SK-N-MC (cell line): ENCODE measurements at regions not wholly inside any gene's neighbourhood (a gene's known extent, or its start where the extent isn't known, plus 50 kb on each side); places are given as distances from the start of the nearest gene placed in this dataset.
"Not testable (repeated sequence)": the region's sequence is repeated elsewhere in the genome, so short reads cannot be mapped to it uniquely, and the experiment has no call there.

ENCODE experiments used
- DNase-seq: peaks from one replicate; pipeline ENCODE4 v3.0.0-alpha.2; 2011; ENCODE audit warnings: low read depth, low spot score
- H3K27ac ChIP-seq: fragments of 200-600 bp; sonication (generic); 2 replicates; pipeline ENCODE4 v1.5.1; 2016; ENCODE audit warnings: mixed run types
- H3K36me3 ChIP-seq: fragments of 200-600 bp; sonication (generic); 2 replicates; pipeline ENCODE4 v1.6.1; 2017; ENCODE audit warnings: antibody characterized with exemption, low read length, mixed read lengths; ENCODE audit not compliant: insufficient read depth
- H3K4me3 ChIP-seq: fragments of 200-600 bp; sonication (generic); 2 replicates; pipeline ENCODE4 v1.5.1; 2016
- H3K9ac ChIP-seq: fragments of 200-600 bp; sonication (generic); 2 replicates; pipeline ENCODE4 v1.8.0; 2017; ENCODE audit warnings: mixed run types, mixed read lengths; ENCODE audit not compliant: insufficient read length
- H3K9me3 ChIP-seq: fragments of 200-600 bp; sonication (generic); 2 replicates; pipeline ENCODE4 v1.6.1; 2017; ENCODE audit warnings: low read depth, mild to moderate bottlenecking, antibody characterized with exemption, low read length, moderate library complexity, mixed read lengths
- EZH2 ChIP-seq: fragments of 200-600 bp; sonication (generic); IDR thresholded peaks from one replicate; pipeline ENCODE4 v1.6.1; 2017; ENCODE audit warnings: antibody characterized with exemption
- FOXP2 ChIP-seq: optimal IDR thresholded peaks from 2 replicates; pipeline ENCODE3; 2011; ENCODE audit warnings: mild to moderate bottlenecking, moderate library complexity; ENCODE audit not compliant: insufficient read depth; ENCODE audit errors: extremely low read length, control extremely low read depth
- POLR2AphosphoS5 ChIP-seq: IDR thresholded peaks from 2 replicates; pipeline ENCODE4 v1.6.1; 2012; ENCODE audit warnings: mild to moderate bottlenecking, low read depth, low read length, borderline replicate concordance

- H3K4me3 ChIP-seq: no peak overlapping the region
- no peak overlapping the region for H3K9ac ChIP-seq
- H3K36me3 ChIP-seq: no peaks in the 10 kb centered on the region
- TF ChIP-seq FOXP2 (no peak), POLR2AphosphoS5 (no peak), EZH2 (no peak)
- H3K9me3 ChIP-seq: no peaks in the 10 kb centered on the region
- no peak for DNase-seq
- no peak overlapping the region for H3K27ac ChIP-seq
These were observed 81.4 kb upstream of the EMX2 start for GRCh38 chr10:117460846-117461765.

- no peak for TF ChIP-seq POLR2AphosphoS5
- no peak for TF ChIP-seq EZH2
- no peak for TF ChIP-seq FOXP2
- Histone ChIP-seq H3K27ac (no peak overlapping the region), H3K4me3 (no peak overlapping the region), H3K9me3 (no peaks in the 10 kb centered on the region), H3K36me3 (no peaks in the 10 kb centered on the region), H3K9ac (no peak overlapping the region)
- DNase-seq: no peak
These were observed 83.3 kb upstream of the PDZD8 start for GRCh38 chr10:117458571-117458970.

- TF ChIP-seq EZH2: no peak
- no peak for TF ChIP-seq POLR2AphosphoS5
- no peak for TF ChIP-seq FOXP2
These were observed 82.7 kb upstream of the PDZD8 start for GRCh38 chr10:117457932-117458331.

GRCh38 chr10:117457071-117457810 is 82.0 kb upstream of the PDZD8 start:
- no peak overlapping the region for H3K4me3 ChIP-seq
- TF ChIP-seq FOXP2 (no peak), EZH2 (no peak), POLR2AphosphoS5 (no peak)
- no peak overlapping the region for H3K27ac ChIP-seq
- no peaks in the 10 kb centered on the region for H3K36me3 ChIP-seq
- no peak overlapping the region for H3K9ac ChIP-seq
- no peak for DNase-seq
- no peaks in the 10 kb centered on the region for H3K9me3 ChIP-seq

More at GRCh38 chr10:117457932-117458331, 82.7 kb upstream of the PDZD8 start:
- Histone ChIP-seq H3K9me3 (no peaks in the 10 kb centered on the region), H3K27ac (no peak overlapping the region), H3K36me3 (no peaks in the 10 kb centered on the region), H3K4me3 (no peak overlapping the region), H3K9ac (no peak overlapping the region)
- DNase-seq: no peak

GRCh38 chr10:117455346-117455745 is 80.1 kb upstream of the PDZD8 start:
- TF ChIP-seq POLR2AphosphoS5 (no peak), EZH2 (no peak), FOXP2 (no peak)
- H3K27ac ChIP-seq: no peak overlapping the region
- H3K9ac ChIP-seq: no peak overlapping the region
- no peak overlapping the region for H3K4me3 ChIP-seq
- no peak for DNase-seq
- H3K9me3 ChIP-seq: no peaks in the 10 kb centered on the region
- no peaks in the 10 kb centered on the region for H3K36me3 ChIP-seq

- Histone ChIP-seq H3K27ac (no peak overlapping the region), H3K9ac (no peak overlapping the region), H3K4me3 (no peak overlapping the region), H3K36me3 (no peaks in the 10 kb centered on the region), H3K9me3 (no peaks in the 10 kb centered on the region)
- TF ChIP-seq POLR2AphosphoS5 (no peak), EZH2 (no peak), FOXP2 (no peak)
- DNase-seq: no peak
These were observed 79.3 kb upstream of the PDZD8 start for GRCh38 chr10:117454502-117454901.

GRCh38 chr10:117453484-117453883 is 78.2 kb upstream of the PDZD8 start:
- H3K9me3 ChIP-seq, H3K27ac ChIP-seq, H3K4me3 ChIP-seq, H3K9ac ChIP-seq, H3K36me3 ChIP-seq, DNase-seq: not testable (repeated sequence)

GRCh38 chr10:117450940-117451339 is 75.7 kb upstream of the PDZD8 start:
- DNase-seq: no peak
- Histone ChIP-seq H3K4me3 (no peak overlapping the region), H3K9ac (no peak overlapping the region)

More at GRCh38 chr10:117450940-117451339, 75.7 kb upstream of the PDZD8 start:
- H3K9me3 ChIP-seq: no peaks in the 10 kb centered on the region
- no peak overlapping the region for H3K27ac ChIP-seq
- TF ChIP-seq POLR2AphosphoS5 (no peak), FOXP2 (no peak), EZH2 (no peak)
- H3K36me3 ChIP-seq: no peaks in the 10 kb centered on the region
